ENCODE measurements at regions not wholly inside any gene's neighbourhood (a gene's known extent, or its start where the extent isn't known, plus 50 kb on each side); places are given as distances from the start of the nearest gene placed in this dataset.

DNA sequence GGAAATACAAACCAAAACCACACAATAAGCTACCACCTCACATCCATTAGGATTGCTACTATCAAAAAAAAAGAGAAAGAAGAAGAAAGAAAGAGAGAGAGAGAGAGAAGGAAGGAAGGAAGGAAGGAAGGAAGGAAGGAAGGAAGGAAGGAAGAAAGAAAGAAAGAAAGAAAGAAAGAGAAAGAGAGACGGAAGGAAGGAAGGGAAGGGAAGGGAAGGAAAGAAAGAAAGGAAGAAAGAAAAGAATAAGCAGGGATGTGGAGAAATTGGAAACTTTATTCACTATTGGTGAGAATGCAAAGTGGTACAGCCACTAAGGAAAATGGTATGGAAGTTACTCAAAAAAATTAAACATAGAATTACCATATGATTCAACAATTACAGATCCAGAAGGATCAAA lies 159.9 kb downstream of the ID4 start:
- Histone ChIP-seq H3K36me3 (no peaks in the 10 kb centered on the region), H3K4me1 (no peaks in the 10 kb centered on the region), H3K27me3 (no peaks in the 10 kb centered on the region), H3K9me3 (no peaks in the 10 kb centered on the region), H3K27ac (no peak overlapping the region), H3K4me3 (no peak overlapping the region)
- 89% methylated on average over 1 of the region's 1 CpG for WGBS
- no peak for TF ChIP-seq POLR2A (IDR thresholded peaks at IDR 0.05)
- TF ChIP-seq, protein P1, sequence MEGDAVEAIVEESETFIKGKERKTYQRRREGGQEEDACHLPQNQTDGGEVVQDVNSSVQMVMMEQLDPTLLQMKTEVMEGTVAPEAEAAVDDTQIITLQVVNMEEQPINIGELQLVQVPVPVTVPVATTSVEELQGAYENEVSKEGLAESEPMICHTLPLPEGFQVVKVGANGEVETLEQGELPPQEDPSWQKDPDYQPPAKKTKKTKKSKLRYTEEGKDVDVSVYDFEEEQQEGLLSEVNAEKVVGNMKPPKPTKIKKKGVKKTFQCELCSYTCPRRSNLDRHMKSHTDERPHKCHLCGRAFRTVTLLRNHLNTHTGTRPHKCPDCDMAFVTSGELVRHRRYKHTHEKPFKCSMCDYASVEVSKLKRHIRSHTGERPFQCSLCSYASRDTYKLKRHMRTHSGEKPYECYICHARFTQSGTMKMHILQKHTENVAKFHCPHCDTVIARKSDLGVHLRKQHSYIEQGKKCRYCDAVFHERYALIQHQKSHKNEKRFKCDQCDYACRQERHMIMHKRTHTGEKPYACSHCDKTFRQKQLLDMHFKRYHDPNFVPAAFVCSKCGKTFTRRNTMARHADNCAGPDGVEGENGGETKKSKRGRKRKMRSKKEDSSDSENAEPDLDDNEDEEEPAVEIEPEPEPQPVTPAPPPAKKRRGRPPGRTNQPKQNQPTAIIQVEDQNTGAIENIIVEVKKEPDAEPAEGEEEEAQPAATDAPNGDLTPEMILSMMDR (IDR thresholded peaks at IDR 0.05), result no peak
- no peak for TF ChIP-seq POLR2AphosphoS5 (IDR thresholded peaks at IDR 0.05)
- no peak for TF ChIP-seq EP300 (IDR thresholded peaks at IDR 0.05)
- no peak for DNase-seq (ENCODE audit: low spot score in 2 of 2)

DNA sequence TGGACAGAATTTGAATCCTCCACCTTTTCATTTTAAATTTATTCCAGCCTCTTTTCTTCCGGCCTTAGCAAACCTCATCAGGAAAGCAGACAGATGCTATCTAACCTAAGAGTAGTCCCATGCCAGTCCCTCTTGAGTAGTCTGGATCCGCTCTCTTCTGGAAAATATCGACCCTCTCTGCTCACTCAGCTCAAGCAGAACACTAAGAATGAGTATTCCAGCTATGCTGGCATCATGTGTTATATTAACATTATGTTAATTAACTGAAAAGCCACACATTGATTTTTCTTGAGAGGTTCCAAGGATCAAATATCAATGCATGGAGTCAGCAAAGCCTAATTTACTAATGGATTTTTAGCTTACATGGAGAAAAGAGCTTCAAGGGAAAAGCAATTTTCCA lies 161.4 kb downstream of the ID4 start:
- Histone ChIP-seq H3K27ac (no peak overlapping the region), H3K4me3 (no peak overlapping the region), H3K27me3 (no peaks in the 10 kb centered on the region), H3K36me3 (no peaks in the 10 kb centered on the region), H3K9me3 (no peaks in the 10 kb centered on the region), H3K4me1 (no peaks in the 10 kb centered on the region)
- no peak for TF ChIP-seq EP300 (IDR thresholded peaks at IDR 0.05)
- 88% methylated on average over 3 of the region's 3 CpGs for WGBS
- no peak for DNase-seq (ENCODE audit: low spot score in 2 of 2)

DNA sequence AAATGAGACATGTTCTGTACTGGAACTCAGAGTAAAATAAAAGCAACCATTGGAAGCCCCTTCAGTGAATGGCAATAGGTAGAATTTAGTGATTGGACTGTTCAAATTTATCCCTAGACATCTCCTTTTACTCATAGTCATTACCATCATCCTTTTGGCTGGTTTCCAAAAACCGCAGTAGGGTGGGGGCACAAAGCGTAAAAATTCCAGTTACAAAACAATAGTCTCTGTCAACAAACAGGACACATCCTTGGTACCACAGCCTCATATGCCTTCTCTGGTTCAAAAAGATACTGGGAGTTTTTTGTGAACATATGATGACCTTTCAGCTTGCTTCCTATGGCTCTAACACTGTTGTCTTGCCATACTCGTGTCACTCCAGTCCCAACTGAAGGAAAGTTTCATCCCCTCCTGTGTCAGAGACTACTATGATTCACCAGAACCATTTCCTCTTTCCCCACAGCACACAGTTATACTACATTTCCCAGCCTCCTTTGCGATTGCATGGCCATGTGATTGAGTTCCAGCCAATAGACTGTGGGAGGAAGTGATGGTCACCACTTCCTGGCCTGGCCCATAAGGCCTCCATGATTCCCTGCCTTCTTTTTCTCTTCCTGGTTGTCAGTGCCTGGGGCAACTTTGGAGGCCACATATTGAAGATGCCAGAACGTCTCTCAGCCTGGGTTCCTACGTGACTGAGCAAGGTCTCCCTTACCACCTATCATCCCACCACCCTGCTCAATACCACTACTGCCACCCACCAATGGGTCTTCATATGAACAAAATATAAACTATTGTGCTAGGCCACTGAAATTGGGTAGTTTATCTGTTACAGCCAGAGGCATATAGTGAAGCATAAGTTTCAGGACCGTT lies 162.4 kb downstream of the ID4 start:
- 62% methylated on average over 7 of the region's 7 CpGs for WGBS
- no peaks in the 10 kb centered on the region for H3K27me3 ChIP-seq
- no peak overlapping the region for H3K27ac ChIP-seq
- H3K36me3 ChIP-seq, result no peaks in the 10 kb centered on the region
- TF ChIP-seq EP300 (IDR thresholded peaks at IDR 0.05), result no peak
- TF ChIP-seq POLR2A (IDR thresholded peaks at IDR 0.05), result no peak
- no peak for TF ChIP-seq POLR2AphosphoS5 (IDR thresholded peaks at IDR 0.05)
- TF ChIP-seq, protein P1 (IDR thresholded peaks at IDR 0.05), result no peak
- no peak for DNase-seq (ENCODE audit: low spot score in 2 of 2)
- H3K4me3 ChIP-seq, result no peak overlapping the region
- H3K4me1 ChIP-seq, result no peaks in the 10 kb centered on the region
- H3K9me3 ChIP-seq, result no peaks in the 10 kb centered on the region

DNA sequence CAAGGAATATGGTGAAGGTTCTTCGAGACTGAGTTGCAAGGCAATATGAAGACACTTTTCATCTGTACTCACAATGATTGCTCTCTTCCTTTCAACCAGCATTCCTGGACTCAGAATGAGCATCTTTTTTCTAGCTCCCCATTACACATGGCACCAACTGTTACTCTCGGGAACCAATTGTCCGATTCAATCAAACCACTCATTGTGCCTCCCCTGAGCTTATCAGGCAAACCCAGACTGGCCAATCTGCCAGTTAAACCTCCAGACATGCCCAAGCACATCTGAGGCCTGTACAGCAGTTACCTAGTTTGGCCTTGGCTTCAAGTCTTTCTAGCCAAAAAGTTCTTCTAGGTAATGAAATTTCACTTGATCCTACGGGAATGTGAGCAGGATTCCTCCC lies 164.1 kb downstream of the ID4 start:
- no peaks in the 10 kb centered on the region for H3K36me3 ChIP-seq
- no peak for DNase-seq (ENCODE audit: low spot score in 2 of 2)
- TF ChIP-seq, protein P1 (IDR thresholded peaks at IDR 0.05), result no peak
- TF ChIP-seq EP300 (IDR thresholded peaks at IDR 0.05) (no peak), POLR2AphosphoS5 (IDR thresholded peaks at IDR 0.05) (no peak), POLR2A (IDR thresholded peaks at IDR 0.05) (no peak)
- H3K4me3 ChIP-seq, result no peak overlapping the region
- H3K27ac ChIP-seq, result no peak overlapping the region
- H3K4me1 ChIP-seq, result no peaks in the 10 kb centered on the region
- H3K9me3 ChIP-seq, result no peaks in the 10 kb centered on the region
- WGBS, result 68% methylated on average over 4 of the region's 4 CpGs
- no peaks in the 10 kb centered on the region for H3K27me3 ChIP-seq

DNA sequence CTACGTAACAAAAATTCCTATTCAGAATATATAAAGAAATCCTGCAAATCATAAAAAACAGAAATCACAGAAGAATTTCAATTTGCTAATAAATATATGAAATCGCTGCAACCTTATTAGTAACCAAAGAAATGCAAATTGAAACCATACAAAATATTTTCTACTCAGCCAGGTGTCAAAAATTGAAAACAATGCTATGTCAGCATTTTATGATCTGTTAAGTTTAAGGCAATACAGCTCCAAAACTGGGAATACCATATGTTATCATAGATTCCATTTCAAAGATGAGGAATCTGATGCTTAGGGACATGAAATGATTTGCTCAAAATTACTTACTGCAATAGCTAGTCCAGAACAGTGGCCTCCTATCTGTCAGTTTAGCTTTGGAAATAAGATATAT lies 168.9 kb downstream of the ID4 start:
- TF ChIP-seq, protein P1 (IDR thresholded peaks at IDR 0.05), result no peak
- TF ChIP-seq EP300 (IDR thresholded peaks at IDR 0.05) (no peak), POLR2A (IDR thresholded peaks at IDR 0.05) (no peak), POLR2AphosphoS5 (IDR thresholded peaks at IDR 0.05) (no peak)
- Histone ChIP-seq H3K4me1 (no peaks in the 10 kb centered on the region), H3K27ac (no peak overlapping the region), H3K4me3 (no peak overlapping the region), H3K27me3 (no peaks in the 10 kb centered on the region), H3K9me3 (no peaks in the 10 kb centered on the region), H3K36me3 (no peaks in the 10 kb centered on the region)
- 95% methylated on average over 2 of the region's 2 CpGs for WGBS
- no peak for DNase-seq (ENCODE audit: low spot score in 2 of 2)

Data from suprapubic skin (tissue), 4 donors.